ENCODE measurements at regions not wholly inside any gene's neighbourhood (a gene's known extent, or its start where the extent isn't known, plus 50 kb on each side); places are given as distances from the start of the nearest gene placed in this dataset.

DNA sequence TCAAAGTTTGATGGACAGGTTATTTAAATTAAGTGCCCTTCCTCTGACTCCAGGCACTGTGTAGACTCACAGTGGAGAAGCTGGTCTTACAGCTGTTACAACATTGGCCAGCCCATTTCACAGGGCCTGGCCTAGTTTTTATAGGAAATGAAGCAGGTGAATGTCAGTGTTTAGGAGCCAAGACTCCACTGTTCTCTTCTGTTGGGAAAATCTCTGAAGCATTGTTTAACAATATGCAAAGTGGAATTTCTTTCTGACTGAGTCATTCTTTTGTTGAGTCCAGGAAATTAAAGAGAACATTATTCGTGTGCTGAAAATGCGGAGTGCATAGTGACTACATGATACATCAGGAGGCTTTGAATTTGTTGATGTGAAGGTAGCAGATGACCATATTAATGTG is 64.7 kb downstream of the ARRDC4 start:
- peak; percentile 99 for ATAC-seq

DNA sequence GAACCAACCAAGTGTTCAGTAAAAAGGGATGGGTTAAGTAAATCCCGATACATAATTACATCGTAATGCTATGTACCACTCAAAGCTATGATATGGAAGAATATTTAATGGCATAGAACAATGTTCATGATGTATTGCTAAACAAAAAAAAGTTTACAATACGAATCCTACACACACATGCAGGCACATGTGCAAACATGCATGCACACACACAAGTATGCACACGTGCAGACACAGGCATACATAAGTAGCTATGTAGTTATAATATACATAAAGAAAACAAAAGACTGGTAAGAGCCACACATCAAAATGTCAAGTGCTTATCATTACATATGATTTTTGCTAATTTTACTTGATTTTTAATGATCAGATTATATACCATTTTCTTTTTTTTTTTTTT is 74.2 kb downstream of the ARRDC4 start:
- peak; percentile 37 for ATAC-seq

- peak; percentile 51 for ATAC-seq
Observed at GRCh38 chr15:98035134-98035533, 74.6 kb downstream of the ARRDC4 start.

DNA sequence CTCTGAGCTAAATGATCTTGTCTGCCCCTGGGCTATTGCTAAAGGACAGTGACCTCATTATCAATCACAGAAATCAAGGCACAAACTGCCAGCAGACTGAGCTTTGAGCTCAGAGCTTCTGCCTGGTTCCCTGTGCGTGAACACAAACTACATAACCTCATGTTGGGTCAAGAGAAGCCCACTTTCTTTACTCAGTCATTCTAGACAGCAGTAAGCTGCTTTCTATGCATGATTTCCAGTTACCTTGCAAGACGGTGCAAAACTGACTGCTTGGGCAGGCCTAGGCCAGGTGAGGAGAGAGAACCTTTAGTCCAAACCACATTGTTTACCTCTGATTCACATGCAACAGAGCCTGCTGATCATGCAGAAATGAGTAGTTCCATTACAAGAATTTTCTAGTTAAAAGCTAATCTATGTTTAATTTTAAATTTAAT is 75.1 kb downstream of the ARRDC4 start:
- peak; percentile 94 for ATAC-seq

DNA sequence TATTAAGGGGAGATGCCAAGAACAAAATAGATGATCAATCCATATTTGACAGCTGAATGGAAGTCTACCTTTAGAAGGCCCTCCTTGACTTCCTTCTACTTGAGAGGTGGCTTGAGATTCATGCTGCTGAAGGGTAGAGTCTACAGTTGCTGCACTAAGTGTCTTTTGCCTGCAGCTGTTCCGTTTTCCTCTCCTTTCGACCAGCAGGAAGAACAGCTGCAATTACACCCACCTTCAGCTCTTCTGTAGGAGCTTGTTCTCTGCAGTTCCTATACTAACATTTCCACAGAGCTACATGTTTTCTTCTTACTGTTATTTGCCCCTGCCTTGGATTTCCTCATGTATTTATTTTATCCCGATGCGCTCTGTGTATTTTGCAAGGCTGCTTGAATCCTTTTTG is 79.1 kb downstream of the ARRDC4 start:
- no peak for ATAC-seq

DNA sequence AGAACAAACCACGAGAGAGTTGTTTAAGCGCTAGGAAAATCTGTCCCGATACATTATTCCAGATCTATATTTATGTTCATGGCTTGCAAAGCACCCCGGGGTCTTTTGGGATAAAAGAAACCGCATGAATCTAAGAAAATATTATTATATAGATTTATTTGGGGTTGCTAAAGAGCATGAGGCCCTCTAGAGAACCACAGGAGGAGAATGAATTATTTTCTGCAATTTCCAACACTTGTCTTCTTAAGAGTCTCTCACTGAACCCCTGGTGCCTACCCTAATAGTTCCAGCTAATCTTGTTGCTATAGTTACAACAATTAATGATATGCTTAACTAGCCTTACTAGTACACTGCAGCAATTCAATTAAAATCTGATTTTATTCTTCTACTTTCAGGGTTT is 79.6 kb downstream of the ARRDC4 start:
- ATAC-seq: no peak

DNA sequence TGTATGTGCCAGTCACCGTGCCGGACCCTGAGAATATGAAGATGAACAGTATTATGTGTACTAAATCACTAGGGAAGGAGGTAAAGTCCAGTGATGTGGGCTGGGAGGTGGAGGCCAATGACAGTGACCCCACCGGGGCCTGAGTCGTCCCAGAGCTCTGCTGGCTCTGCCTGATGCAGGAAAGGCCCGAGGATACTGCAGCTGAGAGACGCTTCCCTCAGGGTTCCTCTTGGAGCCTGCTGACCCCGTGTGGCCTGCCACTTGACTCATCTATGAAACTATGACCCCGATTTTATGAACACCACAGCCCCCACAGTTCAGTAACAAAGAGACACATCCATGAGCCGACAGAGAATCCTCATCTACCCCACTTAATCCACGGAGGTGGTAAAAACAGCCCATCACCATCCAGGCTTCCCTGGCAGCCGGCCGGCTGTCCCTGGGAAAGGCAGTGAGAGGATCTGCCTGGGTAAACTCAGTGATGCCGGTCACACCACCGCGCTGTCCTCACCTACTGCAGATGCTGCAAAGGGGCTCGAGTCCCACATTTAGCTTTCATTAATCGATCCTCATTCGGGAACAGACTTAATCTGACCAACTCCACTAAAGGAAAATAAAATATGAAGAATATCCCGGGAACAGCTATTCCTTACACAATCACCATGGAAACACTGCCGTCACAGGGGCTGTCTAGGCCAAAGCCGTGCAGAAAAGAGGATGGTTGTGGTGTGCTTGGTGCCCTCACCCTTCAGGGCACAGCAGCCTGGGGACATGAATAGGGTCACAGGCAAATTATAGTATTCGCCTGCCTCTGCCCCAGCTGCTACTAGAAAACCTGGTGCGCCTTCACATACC is 82.9 kb downstream of the ARRDC4 start:
- no peak for ATAC-seq

GRCh38 chr15:98051734-98052133 is 91.2 kb downstream of the ARRDC4 start:
- no peak for ATAC-seq

- no peak for ATAC-seq
Observed at GRCh38 chr15:98057453-98057852, 97.0 kb downstream of the ARRDC4 start.

DNA sequence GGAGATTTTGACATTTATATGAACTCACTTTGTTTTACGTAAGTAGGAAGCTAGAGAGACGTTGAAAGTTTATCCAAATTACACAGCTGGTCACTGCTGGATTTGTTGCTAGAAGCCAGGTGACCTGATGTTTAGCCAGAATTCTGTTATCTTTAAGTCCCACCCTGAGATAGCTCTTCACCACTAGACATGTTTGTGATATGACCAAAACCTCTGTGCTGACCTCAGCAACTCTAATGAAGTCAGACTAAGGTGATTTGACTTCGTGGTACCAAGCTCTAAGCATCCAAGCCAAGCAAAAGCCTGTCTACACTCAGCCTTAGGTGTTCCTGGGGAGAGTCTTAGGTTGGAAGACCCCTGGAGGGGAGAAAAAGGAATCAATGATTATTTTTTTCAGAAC is 102.4 kb downstream of the ARRDC4 start:
- no peak for ATAC-seq

DNA sequence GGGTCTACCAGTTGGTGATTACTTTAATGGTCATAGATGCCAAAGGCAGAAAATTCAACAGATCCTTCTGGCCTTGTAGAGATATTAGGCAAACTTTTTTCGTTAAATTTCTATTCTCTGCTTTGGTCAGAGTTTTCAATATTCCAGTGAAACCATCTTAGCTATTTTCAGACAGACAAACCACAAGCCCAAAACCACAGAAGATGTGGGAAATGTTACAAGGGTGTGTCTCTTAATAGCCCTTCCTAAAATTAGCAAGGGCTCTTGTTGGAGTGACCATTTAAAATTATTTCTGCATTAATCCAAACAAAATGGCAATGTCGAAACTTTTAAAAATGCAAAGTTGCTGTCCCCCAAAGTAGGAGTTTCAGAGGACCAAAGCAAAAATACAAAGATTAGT is 102.8 kb downstream of the ARRDC4 start:
- ATAC-seq: no peak

- no peak for ATAC-seq
Observed at GRCh38 chr15:98063871-98064270, 103.4 kb downstream of the ARRDC4 start.

DNA sequence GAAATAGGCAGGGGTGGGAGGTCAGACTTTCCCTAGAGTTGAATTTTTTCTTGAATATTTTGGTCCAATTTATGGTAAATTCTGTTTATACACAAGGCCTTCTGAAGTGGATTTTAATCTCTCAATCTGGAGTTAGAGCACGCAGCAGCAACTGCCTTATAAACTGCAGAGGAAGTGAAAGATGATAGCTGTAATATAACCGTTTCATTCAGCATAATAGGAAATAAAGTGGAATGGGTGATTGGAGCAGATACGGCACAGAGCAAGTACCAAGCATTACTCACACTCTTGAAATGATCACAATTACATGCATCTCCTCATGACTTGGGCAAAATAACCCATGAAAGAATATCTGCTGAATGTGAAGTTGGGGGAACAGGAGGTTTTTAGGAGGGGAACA is 106.8 kb downstream of the ARRDC4 start:
- ATAC-seq: no peak

GRCh38 chr15:98069256-98069655 is 108.8 kb downstream of the ARRDC4 start:
- no peak for ATAC-seq

DNA sequence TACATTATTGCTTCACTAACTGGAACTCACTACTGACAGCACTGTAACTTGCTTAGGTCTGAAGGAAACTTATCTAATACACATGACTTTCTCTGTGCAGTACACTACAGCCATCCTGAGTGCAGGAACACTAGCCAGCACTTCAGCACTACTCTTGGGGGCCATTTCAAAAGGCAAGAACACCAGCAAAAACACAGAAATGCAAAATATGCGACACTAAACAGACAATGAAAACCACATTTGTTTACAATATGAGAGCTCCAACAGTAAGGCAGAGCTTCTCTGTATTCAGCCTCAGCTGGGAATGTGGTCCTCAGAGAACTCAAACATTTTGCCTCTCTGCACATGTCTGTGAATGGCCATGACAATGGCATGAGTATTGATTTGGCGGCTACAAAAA is 109.6 kb downstream of the ARRDC4 start:
- no peak for ATAC-seq

DNA sequence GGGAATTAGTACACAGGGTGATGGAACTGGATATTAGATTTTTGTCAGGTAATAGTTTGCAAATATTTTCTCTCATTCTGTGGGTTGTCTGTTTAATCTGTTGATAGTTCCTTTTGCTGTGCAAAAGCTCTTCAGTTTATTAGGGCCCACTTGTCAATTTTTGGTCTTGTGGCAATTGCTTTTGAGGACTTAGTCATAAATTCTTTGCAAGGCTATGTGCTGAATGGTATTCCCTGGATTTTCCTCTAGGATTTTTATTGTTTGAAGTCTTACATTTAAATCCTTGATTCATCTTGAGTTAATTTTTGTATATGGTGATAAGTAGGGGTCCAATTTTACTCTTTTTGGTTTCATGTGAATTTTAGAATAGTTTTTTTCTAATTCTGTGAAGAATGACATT is 111.3 kb downstream of the ARRDC4 start:
- no peak for ATAC-seq

DNA sequence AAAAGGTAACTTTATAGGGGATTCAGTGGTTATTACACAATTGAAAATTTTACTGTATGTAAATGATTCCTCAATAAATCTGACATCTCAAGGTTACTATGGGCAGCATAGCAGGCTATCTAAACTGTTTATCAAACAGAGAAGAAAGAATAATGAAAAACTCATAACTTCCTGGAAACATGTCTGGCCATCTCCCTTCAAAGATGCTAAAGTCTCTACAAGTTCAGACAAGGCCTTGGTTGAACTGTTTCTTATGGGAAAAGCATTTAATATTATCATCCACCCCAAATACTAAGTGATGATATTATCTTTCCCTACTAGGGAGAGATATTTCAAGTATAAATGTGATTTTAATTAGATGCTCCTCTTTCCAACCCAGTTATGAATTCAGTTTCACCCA is 114.9 kb downstream of the ARRDC4 start:
- ATAC-seq: no peak

DNA sequence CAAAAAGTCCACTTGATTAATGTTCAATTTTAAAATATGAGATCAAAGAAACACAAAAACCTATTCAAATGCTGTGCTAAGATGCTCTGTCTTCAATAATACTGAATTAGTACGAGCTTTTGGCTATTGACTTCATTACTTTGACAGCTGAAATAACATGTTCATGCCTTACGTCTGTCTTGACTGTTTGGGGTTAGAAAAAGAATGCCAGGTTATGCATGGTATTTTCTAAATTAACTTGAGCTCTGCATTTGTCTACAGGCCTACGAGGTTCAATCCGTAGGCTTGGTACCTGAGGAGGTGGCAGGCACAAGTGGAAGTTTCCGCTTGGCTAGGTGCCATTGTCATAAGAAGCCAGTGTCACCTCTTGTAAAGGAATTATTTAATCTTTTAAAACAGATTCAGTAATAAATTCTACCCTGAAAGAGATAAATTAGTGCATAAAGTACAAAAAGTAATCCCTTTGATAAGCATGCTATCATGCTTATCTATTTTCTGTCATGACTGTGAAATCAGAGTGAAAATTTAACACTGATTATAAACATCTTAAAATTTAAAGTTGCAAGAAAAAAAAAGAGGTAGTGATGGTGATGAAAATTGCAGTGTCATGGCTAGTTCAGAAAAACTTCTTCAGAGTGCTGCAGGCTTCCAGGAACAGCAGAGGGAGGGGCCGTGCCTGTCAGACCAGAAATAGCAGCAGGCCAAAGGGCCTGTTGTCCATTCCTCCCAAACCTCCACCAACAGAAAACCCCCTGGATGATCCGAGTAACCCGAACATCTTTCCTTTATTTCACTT is 115.7 kb downstream of the ARRDC4 start:
- peak; percentile 67 for ATAC-seq

- peak; percentile 93 for ATAC-seq
Observed at GRCh38 chr15:98077186-98077585, 116.7 kb downstream of the ARRDC4 start.

DNA sequence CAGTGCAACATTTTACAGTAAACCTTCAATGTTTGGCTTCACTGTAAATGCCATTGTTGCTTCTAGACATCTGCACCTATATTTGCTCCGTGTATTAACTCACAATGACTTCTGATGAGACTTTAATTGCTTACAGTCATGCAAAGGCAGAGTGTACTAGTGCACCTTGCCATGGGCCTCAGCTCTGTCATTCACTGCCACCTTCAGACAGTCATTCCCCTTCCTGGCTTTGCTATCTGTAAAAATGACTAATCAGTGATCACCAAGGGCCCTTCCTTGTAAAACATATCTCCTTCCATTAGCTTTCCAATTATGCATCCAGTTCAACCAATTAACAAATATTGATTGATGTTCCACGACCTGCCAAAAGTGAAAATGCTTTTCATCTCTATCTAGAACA is 120.3 kb downstream of the ARRDC4 start:
- no peak for ATAC-seq

DNA sequence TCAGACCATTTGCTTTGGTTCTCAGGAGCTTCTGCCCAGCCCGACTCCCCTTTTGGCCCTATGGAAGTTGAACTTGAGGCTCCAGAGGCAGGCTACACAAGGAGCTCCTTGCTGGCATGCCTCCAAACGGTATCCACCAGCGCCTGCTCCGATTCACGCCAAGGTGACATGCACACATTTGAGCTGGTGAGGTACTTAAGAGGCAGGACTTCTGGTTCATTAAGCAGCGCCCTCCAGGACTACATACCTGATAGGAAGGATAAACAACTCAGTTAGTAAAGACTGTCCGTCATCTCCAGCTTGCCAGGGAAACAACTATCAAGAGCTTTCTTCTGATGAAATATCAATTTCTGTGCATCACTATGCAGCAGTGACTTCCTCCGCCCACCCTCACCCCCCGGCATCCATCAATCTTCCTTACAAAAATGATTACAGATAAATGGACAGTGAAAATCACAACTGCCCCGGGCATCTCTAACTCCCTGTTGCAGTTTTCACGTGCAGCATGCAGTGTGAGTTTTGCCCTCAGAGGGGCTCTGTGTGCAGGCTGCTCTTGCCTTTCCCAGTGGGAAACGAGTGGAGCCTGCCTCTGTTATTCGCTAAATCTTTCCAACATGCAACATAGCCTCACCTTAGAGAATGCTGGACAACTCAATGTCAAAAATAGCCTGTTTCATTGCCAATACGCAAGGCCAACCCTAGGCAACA is 122.9 kb downstream of the ARRDC4 start:
- no peak for ATAC-seq

DNA sequence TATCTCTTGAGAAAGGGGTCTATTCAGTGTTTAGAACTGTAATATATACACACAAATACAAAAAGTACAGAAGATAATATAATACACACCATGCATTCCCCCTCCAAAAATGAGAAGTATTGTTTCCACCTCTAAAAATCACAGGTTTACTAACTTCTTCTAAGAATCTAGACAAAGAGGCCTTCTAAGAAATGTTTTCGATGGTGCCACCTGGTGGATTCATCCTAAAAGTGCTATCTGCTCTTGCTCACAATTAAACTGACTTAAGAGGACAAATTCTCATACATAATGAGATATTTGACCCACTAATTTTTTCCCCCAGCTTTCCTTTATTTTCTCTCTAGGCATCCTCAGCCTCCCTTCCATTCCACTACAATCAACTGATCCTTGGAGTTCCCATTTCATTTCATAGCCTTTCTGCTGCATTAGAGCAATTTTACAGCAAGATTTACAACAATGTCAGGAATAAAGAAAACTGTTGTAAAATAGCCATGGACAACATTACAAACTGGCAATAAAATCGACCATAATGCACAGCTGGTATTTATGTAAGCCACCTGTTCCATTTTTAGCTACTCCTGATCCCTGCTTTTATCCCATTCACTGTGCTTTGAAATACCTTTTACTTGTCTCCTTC is 124.6 kb downstream of the ARRDC4 start:
- ATAC-seq: no peak
